Esophagus muscularis mucosa (tissue), 4 donors: ENCODE measurements at regions not wholly inside any gene's neighbourhood (a gene's known extent, or its start where the extent isn't known, plus 50 kb on each side); places are given as distances from the start of the nearest gene placed in this dataset.

Source experiments
- DNase-seq: peaks from one replicate; pipeline ENCODE4 v3.0.0-alpha.2; 2017; ENCODE audit errors: extremely low spot score
- H3K27ac ChIP-seq, 4 donors: fragments of 200-600 bp; sonication (generic); replicated peaks in 1 of 4; 1 replicate in 3 of 4; 2 replicates in 1 of 4; pipeline ENCODE4 v1.5.1; 2016 to 2019; ENCODE audit warnings: mild to moderate bottlenecking in 1 of 4
- H3K27me3 ChIP-seq, 4 donors: fragments of 200-600 bp; sonication (generic); one replicate each; pipeline versions ENCODE4 v1.5.1 to v1.6.0; 2016 to 2019
- H3K36me3 ChIP-seq, 4 donors: fragments of 200-600 bp; sonication (generic); one replicate each; pipeline ENCODE4 v1.5.1; 2016 to 2019
- H3K4me1 ChIP-seq, 4 donors: fragments of 200-600 bp; sonication (generic); one replicate each; pipeline ENCODE4 v1.5.1; 2016 to 2019
- H3K4me3 ChIP-seq, 4 donors: fragments of 200-600 bp; sonication (generic); 1 replicate in 2 of 4; 2 replicates in 2 of 4; pipeline ENCODE4 v1.5.1; 2016 to 2019; ENCODE audit warnings: mild to moderate bottlenecking in 4 of 4, moderate library complexity in 1 of 4
- H3K9me3 ChIP-seq, 4 donors: fragments of 200-600 bp; sonication (generic); 1 replicate in 3 of 4; 2 replicates in 1 of 4; pipeline ENCODE4 v1.5.1; 2016 to 2019
- EP300 ChIP-seq: sonication (generic); formaldehyde crosslinking; IDR thresholded peaks from one replicate; pipeline ENCODE4 v1.6.1; 2017; ENCODE audit warnings: antibody characterized with exemption
- POLR2A ChIP-seq: fragments of 450-650 bp; IDR thresholded peaks from one replicate; pipeline ENCODE4 v1.6.1; 2017; ENCODE audit warnings: antibody characterized with exemption, moderate library complexity, mild to moderate bottlenecking, low read depth
- POLR2AphosphoS5 ChIP-seq, 2 donors: sonication (generic); formaldehyde crosslinking; IDR thresholded peaks; one replicate each; pipeline ENCODE4 v1.6.1; 2017; ENCODE audit warnings: antibody characterized with exemption in 2 of 2
- WGBS: methylation state at CpG from one replicate; pipeline ENCODE4 v1.1.5; 2018; 5-methylcytosine and 5-hydroxymethylcytosine counted together
- intact Hi-C: fragments of 100-400 bp; cut with DNase I; formaldehyde crosslinking; loops from one replicate; pipeline ENCODE4 v1.15.1; 2023
- TF ChIP-seq, protein P1 (sequence below), 3 experiments: fragments of 200-600 bp in 2 of 3; fragments of 450-650 bp in 1 of 3; sonication (generic) in 2 of 3; IDR thresholded peaks; one replicate each; pipeline ENCODE4 v1.5.1; 2017 to 2019; ENCODE audit warnings: antibody characterized with exemption in 3 of 3, mild to moderate bottlenecking in 2 of 3, moderate library complexity in 1 of 3

DNA sequence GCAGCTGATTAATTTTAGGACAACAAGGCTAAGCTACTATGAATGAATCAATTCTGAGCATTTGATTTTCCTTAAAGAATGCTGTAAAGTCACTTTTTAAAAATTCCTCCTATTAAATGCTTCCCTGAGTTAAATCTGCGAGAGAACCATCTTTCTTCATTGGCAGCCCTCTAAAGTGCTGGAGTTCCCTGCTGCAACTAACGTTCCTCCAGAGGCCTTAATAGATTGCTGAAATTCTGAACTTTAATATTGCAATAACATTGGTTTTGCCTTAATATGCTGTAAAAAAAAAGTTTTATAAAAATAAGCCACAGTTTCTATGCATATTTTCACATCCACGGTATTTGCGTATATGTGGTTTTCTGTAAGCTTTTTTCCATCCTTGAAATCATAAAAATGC, 298.0 kb upstream of the PIK3R1 start:
- H3K4me1 ChIP-seq: no peaks in the 10 kb centered on the region
- no peak for DNase-seq
- H3K27ac ChIP-seq: no peak overlapping the region
- no peaks in the 10 kb centered on the region for H3K36me3 ChIP-seq
- H3K27me3 ChIP-seq: no peaks in the 10 kb centered on the region
- TF ChIP-seq, protein P1, sequence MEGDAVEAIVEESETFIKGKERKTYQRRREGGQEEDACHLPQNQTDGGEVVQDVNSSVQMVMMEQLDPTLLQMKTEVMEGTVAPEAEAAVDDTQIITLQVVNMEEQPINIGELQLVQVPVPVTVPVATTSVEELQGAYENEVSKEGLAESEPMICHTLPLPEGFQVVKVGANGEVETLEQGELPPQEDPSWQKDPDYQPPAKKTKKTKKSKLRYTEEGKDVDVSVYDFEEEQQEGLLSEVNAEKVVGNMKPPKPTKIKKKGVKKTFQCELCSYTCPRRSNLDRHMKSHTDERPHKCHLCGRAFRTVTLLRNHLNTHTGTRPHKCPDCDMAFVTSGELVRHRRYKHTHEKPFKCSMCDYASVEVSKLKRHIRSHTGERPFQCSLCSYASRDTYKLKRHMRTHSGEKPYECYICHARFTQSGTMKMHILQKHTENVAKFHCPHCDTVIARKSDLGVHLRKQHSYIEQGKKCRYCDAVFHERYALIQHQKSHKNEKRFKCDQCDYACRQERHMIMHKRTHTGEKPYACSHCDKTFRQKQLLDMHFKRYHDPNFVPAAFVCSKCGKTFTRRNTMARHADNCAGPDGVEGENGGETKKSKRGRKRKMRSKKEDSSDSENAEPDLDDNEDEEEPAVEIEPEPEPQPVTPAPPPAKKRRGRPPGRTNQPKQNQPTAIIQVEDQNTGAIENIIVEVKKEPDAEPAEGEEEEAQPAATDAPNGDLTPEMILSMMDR (IDR thresholded peaks at IDR 0.05): no peak
- TF ChIP-seq POLR2AphosphoS5 (IDR thresholded peaks at IDR 0.05) (no peak), EP300 (no peak), POLR2A (no peak)
- 91% methylated on average over 4 of the region's 4 CpGs for WGBS
- no peak overlapping the region for H3K4me3 ChIP-seq
- intact Hi-C loops: no loop called here
- peaks cover 0 to 9% (median 0%) of the 10 kb centered on the region in 4 donors for H3K9me3 ChIP-seq

DNA sequence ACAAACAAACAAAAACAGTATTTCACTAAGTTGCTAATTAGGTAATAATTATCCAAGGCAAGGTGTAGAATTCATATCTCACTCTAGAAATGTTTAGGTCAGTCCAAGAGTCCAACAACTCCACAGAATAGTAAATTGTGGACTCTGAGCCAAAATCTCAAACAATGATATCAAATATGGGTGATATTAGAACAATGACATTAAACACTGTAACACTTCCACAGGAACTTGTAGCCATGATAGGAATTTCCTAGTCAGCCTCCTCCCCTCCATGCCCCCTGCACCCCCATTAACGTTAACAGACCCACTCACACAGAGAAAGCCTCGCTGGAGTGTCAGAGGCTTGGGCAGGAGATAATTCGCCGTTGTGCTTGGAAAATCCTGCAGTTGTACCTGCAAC, 305.0 kb upstream of the PIK3R1 start:
- H3K4me1 ChIP-seq: no peaks in the 10 kb centered on the region
- WGBS: 80% methylated on average over 1 of the region's 4 CpGs
- H3K27me3 ChIP-seq: no peaks in the 10 kb centered on the region
- no peaks in the 10 kb centered on the region for H3K36me3 ChIP-seq
- H3K9me3 ChIP-seq: no peaks in the 10 kb centered on the region
- TF ChIP-seq POLR2AphosphoS5 (IDR thresholded peaks at IDR 0.05): no peak
- TF ChIP-seq POLR2A: no peak
- DNase-seq: no peak
- intact Hi-C loops: no loop called here
- no peak overlapping the region for H3K27ac ChIP-seq
- H3K4me3 ChIP-seq: no peak overlapping the region

DNA sequence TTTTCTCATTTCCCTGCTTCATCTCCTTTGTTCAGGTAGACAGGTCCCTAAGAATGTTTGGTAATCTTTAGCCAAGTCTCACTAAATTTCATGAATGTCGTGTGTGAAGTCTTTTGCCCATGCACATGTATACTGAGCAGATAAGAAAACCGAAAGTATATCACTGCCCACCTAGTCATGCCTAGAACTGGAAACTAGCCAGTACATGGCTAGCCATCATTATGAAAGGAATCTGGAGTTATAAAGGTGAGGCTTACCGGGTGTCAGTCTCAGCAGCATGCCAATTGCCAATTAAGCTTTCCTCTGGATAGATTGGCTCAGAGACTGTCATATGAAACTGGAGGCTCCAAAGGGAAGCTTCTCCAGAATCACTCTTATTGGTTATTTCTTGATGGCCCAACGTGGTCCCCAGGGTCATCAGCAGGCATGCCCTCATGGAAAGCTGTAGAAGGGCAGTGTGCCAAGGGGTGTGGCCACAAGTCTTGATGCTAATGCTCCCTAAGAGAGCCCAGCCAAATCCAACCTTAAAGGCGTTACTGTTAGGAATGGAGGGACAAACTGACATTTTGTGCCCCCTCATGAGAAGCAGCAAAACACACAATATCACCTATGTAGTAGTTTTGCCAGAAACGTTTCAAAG, 307.3 kb upstream of the PIK3R1 start:
- H3K36me3 ChIP-seq: no peaks in the 10 kb centered on the region
- intact Hi-C loops: no loop called here
- no peaks in the 10 kb centered on the region for H3K9me3 ChIP-seq
- no peak overlapping the region for H3K27ac ChIP-seq
- TF ChIP-seq EP300 (no peak), POLR2A (no peak), POLR2AphosphoS5 (IDR thresholded peaks at IDR 0.05) (no peak)
- TF ChIP-seq, protein P1 (IDR thresholded peaks at IDR 0.05): no peak
- DNase-seq: no peak
- 79% methylated on average over 6 of the region's 6 CpGs for WGBS
- H3K4me1 ChIP-seq: no peaks in the 10 kb centered on the region
- no peak overlapping the region for H3K4me3 ChIP-seq
- H3K27me3 ChIP-seq: no peaks in the 10 kb centered on the region

DNA sequence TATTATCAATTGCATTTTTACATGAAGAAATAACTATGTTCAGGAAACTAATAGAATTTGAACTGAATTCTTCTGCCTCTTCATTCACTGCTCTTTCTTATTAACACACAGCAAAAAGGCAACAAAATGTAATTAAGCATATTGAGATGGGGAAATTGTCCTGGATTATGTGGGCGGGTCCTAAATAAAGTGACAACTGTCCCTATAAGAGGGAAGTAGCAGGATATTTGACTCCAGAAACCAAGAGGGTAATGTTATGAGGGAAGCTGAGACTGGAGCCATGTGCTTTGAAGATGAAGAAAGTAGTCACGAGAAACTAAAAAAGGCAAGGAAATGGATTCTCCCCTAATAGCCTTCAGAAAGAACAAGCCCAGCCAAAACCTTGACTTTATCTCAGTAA, 311.2 kb upstream of the PIK3R1 start:
- TF ChIP-seq, protein P1 (IDR thresholded peaks at IDR 0.05): no peak
- TF ChIP-seq EP300: no peak
- TF ChIP-seq POLR2A: no peak
- no peak for TF ChIP-seq POLR2AphosphoS5 (IDR thresholded peaks at IDR 0.05)
- intact Hi-C loops: no loop called here
- H3K4me1 ChIP-seq: peaks cover 0 to 4% (median 0%) of the 10 kb centered on the region in 4 donors
- no peaks in the 10 kb centered on the region for H3K27me3 ChIP-seq
- WGBS: 97% methylated on average over 2 of the region's 2 CpGs
- no peak overlapping the region for H3K27ac ChIP-seq
- no peak overlapping the region for H3K4me3 ChIP-seq
- no peaks in the 10 kb centered on the region for H3K36me3 ChIP-seq
- no peak for DNase-seq
- no peaks in the 10 kb centered on the region for H3K9me3 ChIP-seq

DNA sequence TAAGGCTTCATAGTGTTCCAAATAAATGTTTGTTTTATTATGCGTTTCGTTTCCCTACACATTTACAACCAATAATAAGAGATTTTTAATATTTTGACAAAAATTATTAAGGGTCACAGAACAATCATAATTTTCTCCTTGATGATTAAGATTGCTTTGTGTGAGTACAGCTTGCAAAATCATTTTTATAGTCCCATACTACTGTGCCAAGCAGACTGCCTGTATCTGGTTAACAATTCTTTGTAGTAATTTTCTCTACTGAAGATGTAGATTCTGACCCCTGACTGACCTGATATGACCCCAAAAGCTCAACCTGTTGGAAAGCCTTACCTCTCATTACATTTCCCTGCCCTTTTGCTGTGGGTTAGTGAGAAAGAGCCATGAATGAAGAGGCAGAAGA, 311.9 kb upstream of the PIK3R1 start:
- Histone ChIP-seq H3K9me3 (no peaks in the 10 kb centered on the region), H3K4me1 (peaks cover 0 to 4% (median 0%) of the 10 kb centered on the region in 4 donors), H3K27ac (no peak overlapping the region), H3K4me3 (no peak overlapping the region), H3K36me3 (no peaks in the 10 kb centered on the region), H3K27me3 (no peaks in the 10 kb centered on the region)
- 86% methylated on average over 2 of the region's 2 CpGs for WGBS
- intact Hi-C loops: no loop called here
- DNase-seq: no peak
- TF ChIP-seq EP300 (no peak), POLR2A (no peak), POLR2AphosphoS5 (IDR thresholded peaks at IDR 0.05) (no peak)
- TF ChIP-seq, protein P1 (IDR thresholded peaks at IDR 0.05): no peak
